Skeletal muscle tissue (tissue), 3 donors: ENCODE measurements at regions not wholly inside any gene's neighbourhood (a gene's known extent, or its start where the extent isn't known, plus 50 kb on each side); places are given as distances from the start of the nearest gene placed in this dataset.

Experiments used
- H3K27ac ChIP-seq: one replicate; pipeline ENCODE4 v1.7.0; 2013; ENCODE audit warnings: mild to moderate bottlenecking, low read depth, low read length, inconsistent platforms
- H3K27me3 ChIP-seq, 3 donors: one replicate each; pipeline ENCODE4 v1.7.0; 2013; ENCODE audit warnings: low read length in 3 of 3; ENCODE audit not compliant: control insufficient read depth in 3 of 3, insufficient read depth in 3 of 3
- H3K36me3 ChIP-seq, 3 donors: one replicate each; pipeline ENCODE4 v1.7.0; 2013; ENCODE audit warnings: low read length in 3 of 3; ENCODE audit not compliant: control insufficient read depth in 3 of 3, insufficient read depth in 3 of 3
- H3K4me1 ChIP-seq, 3 donors: one replicate each; pipeline ENCODE4 v1.7.0; 2013; ENCODE audit warnings: low read length in 3 of 3, mild to moderate bottlenecking in 3 of 3; ENCODE audit not compliant: control insufficient read depth in 3 of 3, insufficient read depth in 3 of 3
- H3K4me3 ChIP-seq, 3 donors: one replicate each; pipeline ENCODE4 v1.7.0; 2013; ENCODE audit warnings: low read length in 3 of 3
- H3K9ac ChIP-seq, 3 donors: one replicate each; pipeline ENCODE4 v1.7.0; 2013; ENCODE audit warnings: low read length in 3 of 3, mild to moderate bottlenecking in 3 of 3, moderate library complexity in 2 of 3, low read depth in 1 of 3
- H3K9me3 ChIP-seq, 3 donors: one replicate each; pipeline ENCODE4 v1.7.0; 2013; ENCODE audit warnings: low read length in 3 of 3; ENCODE audit not compliant: control insufficient read depth in 3 of 3
- donor health status: Osteomylitis.

- Histone ChIP-seq H3K27ac (no peak overlapping the region), H3K9ac (no peak overlapping the region), H3K27me3 (peaks cover 0 to 6% (median 0%) of the 10 kb centered on the region in 3 donors), H3K9me3 (no peaks in the 10 kb centered on the region), H3K36me3 (no peaks in the 10 kb centered on the region), H3K4me1 (no peaks in the 10 kb centered on the region), H3K4me3 (no peak overlapping the region)
These were observed 151.4 kb downstream of the RPIA start for GRCh38 chr2:88842656-88843460.

- Histone ChIP-seq H3K9ac (no peak overlapping the region), H3K27me3 (peaks cover 0 to 6% (median 0%) of the 10 kb centered on the region in 3 donors), H3K36me3 (no peaks in the 10 kb centered on the region), H3K4me3 (no peak overlapping the region), H3K9me3 (no peaks in the 10 kb centered on the region), H3K27ac (no peak overlapping the region), H3K4me1 (no peaks in the 10 kb centered on the region)
These were observed 152.2 kb downstream of the RPIA start for GRCh38 chr2:88843651-88844050.

GRCh38 chr2:88844960-88845359 is 153.5 kb downstream of the RPIA start:
- Histone ChIP-seq H3K27ac (no peak overlapping the region), H3K9ac (no peak overlapping the region)

GRCh38 chr2:88845772-88846661 is 154.5 kb downstream of the RPIA start:
- Histone ChIP-seq H3K27me3 (peaks cover 0 to 6% (median 0%) of the 10 kb centered on the region in 3 donors), H3K9me3 (no peaks in the 10 kb centered on the region), H3K36me3 (no peaks in the 10 kb centered on the region), H3K9ac (no peak overlapping the region), H3K27ac (no peak overlapping the region), H3K4me3 (no peak overlapping the region), H3K4me1 (no peaks in the 10 kb centered on the region)

More at GRCh38 chr2:88844960-88845359, 153.5 kb downstream of the RPIA start:
- Histone ChIP-seq H3K27me3 (peaks cover 0 to 6% (median 0%) of the 10 kb centered on the region in 3 donors), H3K4me1 (no peaks in the 10 kb centered on the region), H3K9me3 (no peaks in the 10 kb centered on the region), H3K4me3 (no peak overlapping the region), H3K36me3 (no peaks in the 10 kb centered on the region)

GRCh38 chr2:88852753-88853402 is 161.4 kb downstream of the RPIA start:
- Histone ChIP-seq H3K9me3 (no peaks in the 10 kb centered on the region), H3K4me3 (no peak overlapping the region), H3K9ac (no peak overlapping the region), H3K4me1 (no peaks in the 10 kb centered on the region), H3K27ac (no peak overlapping the region), H3K27me3 (no peaks in the 10 kb centered on the region), H3K36me3 (no peaks in the 10 kb centered on the region)

GRCh38 chr2:88853403-88853790 is 161.9 kb downstream of the RPIA start:
- no peaks in the 10 kb centered on the region for H3K4me1 ChIP-seq
- H3K27me3 ChIP-seq = no peaks in the 10 kb centered on the region
- no peak overlapping the region for H3K9ac ChIP-seq
- H3K27ac ChIP-seq = no peak overlapping the region
- H3K36me3 ChIP-seq = no peaks in the 10 kb centered on the region
- H3K9me3 ChIP-seq = no peaks in the 10 kb centered on the region
- no peak overlapping the region for H3K4me3 ChIP-seq

- Histone ChIP-seq H3K4me1 (no peaks in the 10 kb centered on the region), H3K4me3 (no peak overlapping the region), H3K9me3 (no peaks in the 10 kb centered on the region), H3K27ac (no peak overlapping the region), H3K36me3 (no peaks in the 10 kb centered on the region), H3K27me3 (no peaks in the 10 kb centered on the region), H3K9ac (no peak overlapping the region)
These were observed 163.1 kb downstream of the RPIA start for GRCh38 chr2:88854528-88854927.

GRCh38 chr2:88855620-88856408 is 164.3 kb downstream of the RPIA start:
- Histone ChIP-seq H3K27me3 (no peaks in the 10 kb centered on the region), H3K4me3 (no peak overlapping the region), H3K4me1 (no peaks in the 10 kb centered on the region), H3K36me3 (no peaks in the 10 kb centered on the region), H3K27ac (no peak overlapping the region), H3K9me3 (no peaks in the 10 kb centered on the region), H3K9ac (no peak overlapping the region)

- no peaks in the 10 kb centered on the region for H3K27me3 ChIP-seq
- no peaks in the 10 kb centered on the region for H3K9me3 ChIP-seq
- H3K9ac ChIP-seq = no peak overlapping the region
- no peak overlapping the region for H3K4me3 ChIP-seq
- H3K36me3 ChIP-seq = no peaks in the 10 kb centered on the region
- H3K4me1 ChIP-seq = no peaks in the 10 kb centered on the region
- no peak overlapping the region for H3K27ac ChIP-seq
These were observed 165.1 kb downstream of the RPIA start for GRCh38 chr2:88856409-88857135.
